ENCODE measurements at regions not wholly inside any gene's neighbourhood (a gene's known extent, or its start where the extent isn't known, plus 50 kb on each side); places are given as distances from the start of the nearest gene placed in this dataset.

GRCh38 chrX:80139564-80139963 is 125.0 kb downstream of the TBX22 start:
- TF ChIP-seq POLR2A (IDR thresholded peaks at IDR 0.05) (no peak), CTCF (IDR thresholded peaks at IDR 0.05) (no peak)

Measured in testis (tissue), 2 donors.